ENCODE measurements at regions not wholly inside any gene's neighbourhood (a gene's known extent, or its start where the extent isn't known, plus 50 kb on each side); places are given as distances from the start of the nearest gene placed in this dataset.

DNA sequence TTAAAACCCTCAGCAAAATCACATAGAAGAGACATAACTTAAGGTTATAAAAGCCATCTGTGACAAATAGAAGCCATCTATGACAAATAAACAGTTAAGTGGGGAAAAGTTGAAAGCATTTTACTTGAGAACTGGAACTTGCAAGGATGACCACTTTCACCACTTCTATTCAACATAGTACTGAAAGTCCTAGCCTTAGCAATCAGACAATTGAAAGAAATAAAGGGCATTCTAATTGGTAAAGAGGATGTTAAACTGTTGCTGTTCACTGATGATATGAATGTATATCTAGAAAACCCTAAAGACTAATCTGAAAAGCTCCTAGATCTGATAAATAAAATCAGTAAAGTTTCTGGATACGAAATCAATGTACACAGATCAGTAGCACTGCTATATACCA is 186.9 kb upstream of the SATB1 start:
- H3K4me3 ChIP-seq (ENCODE audit: low read length in 2 of 2), result no peak overlapping the region
- no peak overlapping the region for H3K4ac ChIP-seq (ENCODE audit: low read length)
- H2BK15ac ChIP-seq (ENCODE audit: low read length), result no peak overlapping the region
- H3K4me1 ChIP-seq (ENCODE audit: control insufficient read depth in 2 of 2, insufficient read depth in 1 of 2, low read depth in 1 of 2, low read length in 2 of 2), result no peaks in the 10 kb centered on the region
- H2BK5ac ChIP-seq (ENCODE audit: low read length), result no peak overlapping the region
- no peak overlapping the region for H4K8ac ChIP-seq (ENCODE audit: low read depth, low read length)
- no peak overlapping the region for H4K91ac ChIP-seq (ENCODE audit: low read depth, low read length, poor library complexity)
- H2AK5ac ChIP-seq (ENCODE audit: low read depth, low read length), result no peak overlapping the region
- no peaks in the 10 kb centered on the region for H3K36me3 ChIP-seq (replicated peaks in 1 of 2; ENCODE audit: control insufficient read depth in 2 of 2, insufficient read depth in 2 of 2, low read length in 2 of 2)
- DNase-seq (ENCODE audit: low spot score), result no peak
- no CpG with 5 or more reads among the region's 1 CpG for WGBS, 2 donors (ENCODE audit: extremely low coverage in 2 of 2, insufficient read length in 2 of 2, insufficient replicate concordance in 1 of 2)
- no peak overlapping the region for H3K18ac ChIP-seq (ENCODE audit: low read length)
- no peak overlapping the region for H2BK120ac ChIP-seq (ENCODE audit: low read depth, low read length)
- H3K4me2 ChIP-seq (ENCODE audit: insufficient read depth, low read length, poor library complexity, severe bottlenecking), result no peak overlapping the region
- H3K79me1 ChIP-seq (ENCODE audit: low read depth, low read length), result no peaks in the 10 kb centered on the region
- H3K23ac ChIP-seq (ENCODE audit: low read depth, low read length, poor library complexity), result no peak overlapping the region
- no peaks in the 10 kb centered on the region for H3K27me3 ChIP-seq (ENCODE audit: control insufficient read depth in 3 of 3, insufficient read depth in 3 of 3, low read depth in 1 of 3, low read length in 3 of 3)
- no peaks in the 10 kb centered on the region for H3K9me3 ChIP-seq (replicated peaks in 1 of 2; ENCODE audit: control insufficient read depth in 2 of 2, insufficient read depth in 1 of 2, low read depth in 1 of 2, low read length in 2 of 2)
- no peak overlapping the region for H3K14ac ChIP-seq (ENCODE audit: low read length)
- no peak overlapping the region for H2BK12ac ChIP-seq (ENCODE audit: low read length)
- no peak overlapping the region for H3K27ac ChIP-seq (replicated peaks; ENCODE audit: low read length)
- H2AFZ ChIP-seq (ENCODE audit: low read length), result no peak overlapping the region
- no peak overlapping the region for H3K9ac ChIP-seq (ENCODE audit: low read depth, low read length, poor library complexity)

DNA sequence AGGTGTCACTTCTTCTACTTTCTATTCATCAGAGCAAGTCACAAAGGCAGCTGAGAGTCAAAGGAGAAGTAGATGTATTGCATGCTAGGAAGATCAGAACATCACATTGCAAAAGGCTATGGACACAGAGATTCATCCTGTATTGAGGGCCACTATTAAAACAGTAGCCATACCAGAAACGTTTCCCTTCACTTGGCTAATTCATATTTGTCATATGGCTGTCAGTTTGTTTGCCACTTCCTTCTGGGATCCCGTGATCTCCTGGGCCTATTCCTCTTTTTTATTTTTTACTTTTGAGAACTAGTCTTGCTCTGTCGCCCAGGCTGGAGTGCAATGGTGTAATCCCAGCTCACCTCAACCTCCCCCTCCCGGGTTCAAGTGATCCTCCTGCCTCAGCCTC is 184.0 kb upstream of the SATB1 start:
- no peak overlapping the region for H3K4me2 ChIP-seq (ENCODE audit: insufficient read depth, low read length, poor library complexity, severe bottlenecking)
- no CpG with 5 or more reads among the region's 4 CpGs for WGBS, 2 donors (ENCODE audit: extremely low coverage in 2 of 2, insufficient read length in 2 of 2, insufficient replicate concordance in 1 of 2)
- H4K91ac ChIP-seq (ENCODE audit: low read depth, low read length, poor library complexity), result no peak overlapping the region

DNA sequence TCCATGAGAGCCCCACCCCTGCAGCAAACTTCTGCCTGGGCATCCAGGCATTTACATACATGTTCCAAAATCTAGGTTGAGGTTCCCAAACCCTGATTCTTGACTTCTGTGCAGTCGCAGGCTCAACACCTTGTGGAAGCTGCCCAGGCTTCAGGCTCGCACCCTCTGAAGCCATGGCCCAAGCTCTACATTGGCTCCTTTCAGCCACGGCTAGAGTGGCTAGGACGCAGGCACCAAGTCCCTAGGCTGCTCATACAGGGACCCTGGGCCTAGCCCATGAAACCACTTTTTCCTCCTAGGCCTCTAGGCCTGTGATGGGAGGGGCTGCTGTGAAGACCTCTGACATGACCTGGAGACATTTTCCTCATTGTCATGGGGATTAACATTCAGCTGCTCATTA is 172.8 kb upstream of the SATB1 start:
- Histone ChIP-seq H3K4me1 (ENCODE audit: control insufficient read depth in 2 of 2, insufficient read depth in 1 of 2, low read depth in 1 of 2, low read length in 2 of 2) (no peaks in the 10 kb centered on the region), H2BK15ac (ENCODE audit: low read length) (no peak overlapping the region), H3K36me3 (replicated peaks in 1 of 2; ENCODE audit: control insufficient read depth in 2 of 2, insufficient read depth in 2 of 2, low read length in 2 of 2) (no peaks in the 10 kb centered on the region), H2AFZ (ENCODE audit: low read length) (no peak overlapping the region), H2BK12ac (ENCODE audit: low read length) (no peak overlapping the region), H3K27me3 (ENCODE audit: control insufficient read depth in 3 of 3, insufficient read depth in 3 of 3, low read depth in 1 of 3, low read length in 3 of 3) (no peaks in the 10 kb centered on the region), H3K14ac (ENCODE audit: low read length) (no peak overlapping the region), H2BK120ac (ENCODE audit: low read depth, low read length) (no peak overlapping the region), H3K9me3 (replicated peaks in 1 of 2; ENCODE audit: control insufficient read depth in 2 of 2, insufficient read depth in 1 of 2, low read depth in 1 of 2, low read length in 2 of 2) (peaks cover 0 to 5% of the 10 kb centered on the region in 2 donors), H3K9ac (ENCODE audit: low read depth, low read length, poor library complexity) (no peak overlapping the region), H4K8ac (ENCODE audit: low read depth, low read length) (no peak overlapping the region), H3K4ac (ENCODE audit: low read length) (no peak overlapping the region), H3K79me1 (ENCODE audit: low read depth, low read length) (no peaks in the 10 kb centered on the region), H3K27ac (replicated peaks; ENCODE audit: low read length) (no peak overlapping the region), H3K4me3 (ENCODE audit: low read length in 2 of 2) (no peak overlapping the region), H2BK5ac (ENCODE audit: low read length) (no peak overlapping the region), H3K4me2 (ENCODE audit: insufficient read depth, low read length, poor library complexity, severe bottlenecking) (no peak overlapping the region), H3K23ac (ENCODE audit: low read depth, low read length, poor library complexity) (no peak overlapping the region), H4K91ac (ENCODE audit: low read depth, low read length, poor library complexity) (no peak overlapping the region), H2AK5ac (ENCODE audit: low read depth, low read length) (no peak overlapping the region), H3K18ac (ENCODE audit: low read length) (no peak overlapping the region)
- WGBS, 2 donors (ENCODE audit: extremely low coverage in 2 of 2, insufficient read length in 2 of 2, insufficient replicate concordance in 1 of 2), result no CpG with 5 or more reads among the region's 4 CpGs
- DNase-seq (ENCODE audit: low spot score), result no peak

More for the DNA sequence above, 184.0 kb upstream of the SATB1 start:
- Histone ChIP-seq H3K23ac (ENCODE audit: low read depth, low read length, poor library complexity) (no peak overlapping the region), H2BK120ac (ENCODE audit: low read depth, low read length) (no peak overlapping the region), H3K4me3 (ENCODE audit: low read length in 2 of 2) (no peak overlapping the region), H3K4ac (ENCODE audit: low read length) (no peak overlapping the region), H2BK15ac (ENCODE audit: low read length) (no peak overlapping the region), H3K79me1 (ENCODE audit: low read depth, low read length) (no peaks in the 10 kb centered on the region), H3K9ac (ENCODE audit: low read depth, low read length, poor library complexity) (no peak overlapping the region), H2AFZ (ENCODE audit: low read length) (no peak overlapping the region), H2BK5ac (ENCODE audit: low read length) (no peak overlapping the region), H3K9me3 (replicated peaks in 1 of 2; ENCODE audit: control insufficient read depth in 2 of 2, insufficient read depth in 1 of 2, low read depth in 1 of 2, low read length in 2 of 2) (no peaks in the 10 kb centered on the region), H2AK5ac (ENCODE audit: low read depth, low read length) (no peak overlapping the region), H2BK12ac (ENCODE audit: low read length) (no peak overlapping the region), H3K27me3 (ENCODE audit: control insufficient read depth in 3 of 3, insufficient read depth in 3 of 3, low read depth in 1 of 3, low read length in 3 of 3) (no peaks in the 10 kb centered on the region), H4K8ac (ENCODE audit: low read depth, low read length) (no peak overlapping the region), H3K36me3 (replicated peaks in 1 of 2; ENCODE audit: control insufficient read depth in 2 of 2, insufficient read depth in 2 of 2, low read length in 2 of 2) (no peaks in the 10 kb centered on the region), H3K18ac (ENCODE audit: low read length) (no peak overlapping the region), H3K14ac (ENCODE audit: low read length) (no peak overlapping the region), H3K4me1 (ENCODE audit: control insufficient read depth in 2 of 2, insufficient read depth in 1 of 2, low read depth in 1 of 2, low read length in 2 of 2) (no peaks in the 10 kb centered on the region), H3K27ac (replicated peaks; ENCODE audit: low read length) (no peak overlapping the region)
- no peak for DNase-seq (ENCODE audit: low spot score)

DNA sequence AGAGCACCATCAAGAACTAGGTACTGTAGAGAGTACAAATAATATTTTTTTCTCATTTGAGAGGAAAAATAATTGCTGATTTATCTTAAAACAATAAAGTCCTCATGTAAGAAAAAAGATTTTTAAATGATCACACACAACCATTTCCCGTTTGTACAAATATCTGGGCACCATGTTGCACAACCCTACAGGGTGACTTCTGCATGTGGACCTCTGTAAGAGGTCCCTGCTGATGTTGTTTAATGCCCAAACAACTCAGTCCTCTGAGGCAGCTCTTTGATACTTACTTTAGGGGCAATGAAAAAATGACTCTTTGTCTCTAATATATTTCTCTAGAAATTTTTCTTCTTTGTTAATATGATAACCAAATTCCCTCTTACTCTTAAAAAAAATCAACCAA is 168.1 kb upstream of the SATB1 start:
- no CpG with 5 or more reads among the region's 1 CpG for WGBS, 2 donors (ENCODE audit: extremely low coverage in 2 of 2, insufficient read length in 2 of 2, insufficient replicate concordance in 1 of 2)

More for the DNA sequence above, 168.1 kb upstream of the SATB1 start:
- Histone ChIP-seq H3K79me1 (ENCODE audit: low read depth, low read length) (no peaks in the 10 kb centered on the region), H2AFZ (ENCODE audit: low read length) (no peak overlapping the region), H3K27ac (replicated peaks; ENCODE audit: low read length) (no peak overlapping the region), H3K4me2 (ENCODE audit: insufficient read depth, low read length, poor library complexity, severe bottlenecking) (no peak overlapping the region), H3K4me3 (ENCODE audit: low read length in 2 of 2) (no peak overlapping the region), H4K91ac (ENCODE audit: low read depth, low read length, poor library complexity) (no peak overlapping the region), H3K4ac (ENCODE audit: low read length) (no peak overlapping the region), H3K36me3 (replicated peaks in 1 of 2; ENCODE audit: control insufficient read depth in 2 of 2, insufficient read depth in 2 of 2, low read length in 2 of 2) (no peaks in the 10 kb centered on the region), H3K27me3 (ENCODE audit: control insufficient read depth in 3 of 3, insufficient read depth in 3 of 3, low read depth in 1 of 3, low read length in 3 of 3) (no peaks in the 10 kb centered on the region), H2BK120ac (ENCODE audit: low read depth, low read length) (no peak overlapping the region), H3K18ac (ENCODE audit: low read length) (no peak overlapping the region), H3K9ac (ENCODE audit: low read depth, low read length, poor library complexity) (no peak overlapping the region), H4K8ac (ENCODE audit: low read depth, low read length) (no peak overlapping the region), H3K23ac (ENCODE audit: low read depth, low read length, poor library complexity) (no peak overlapping the region), H3K14ac (ENCODE audit: low read length) (no peak overlapping the region), H2BK15ac (ENCODE audit: low read length) (no peak overlapping the region), H2AK5ac (ENCODE audit: low read depth, low read length) (no peak overlapping the region), H3K9me3 (replicated peaks in 1 of 2; ENCODE audit: control insufficient read depth in 2 of 2, insufficient read depth in 1 of 2, low read depth in 1 of 2, low read length in 2 of 2) (peaks cover 0 to 5% of the 10 kb centered on the region in 2 donors), H2BK12ac (ENCODE audit: low read length) (no peak overlapping the region), H2BK5ac (ENCODE audit: low read length) (no peak overlapping the region), H3K4me1 (ENCODE audit: control insufficient read depth in 2 of 2, insufficient read depth in 1 of 2, low read depth in 1 of 2, low read length in 2 of 2) (no peaks in the 10 kb centered on the region)
- no peak for DNase-seq (ENCODE audit: low spot score)

All from neuronal stem cell (in vitro differentiated cells).